WTC11 (cell line): ENCODE measurements at regions not wholly inside any gene's neighbourhood (a gene's known extent, or its start where the extent isn't known, plus 50 kb on each side); places are given as distances from the start of the nearest gene placed in this dataset.

Experiments used
- ATAC-seq: fragments of 200-7000 bp; cut with Tn5 transposase; 2 replicates; pipeline ENCODE4 v1.10.0; 2021; ENCODE audit warnings: mild to moderate bottlenecking, moderate library complexity
- CTCF ChIA-PET: fragments of 300-600 bp; sonication (Branson Sonifier 250); formaldehyde crosslinking; loops from one replicate; lab custom pipeline; 2021; ENCODE audit warnings: antibody characterized with exemption; lab: Charles Lee
- POLR2A ChIA-PET: fragments of 350-600 bp; sonication (Branson Sonifier 250); formaldehyde crosslinking; loops from one replicate; lab custom pipeline; 2021; ENCODE audit warnings: antibody characterized with exemption; lab: Charles Lee
- DNase-seq: peaks from one replicate; pipeline ENCODE4 v3.0.0; 2021; ENCODE audit warnings: low spot score
- H3K27ac Mint-ChIP-seq: 2 replicates; pipeline ENCODE4 v1.8.0; 2021; ENCODE audit warnings: mixed read lengths
- H3K27me3 Mint-ChIP-seq: 2 replicates; pipeline ENCODE4 v1.8.0; 2021; ENCODE audit warnings: low read depth, mild to moderate bottlenecking, moderate library complexity, mixed read lengths
- H3K36me3 Mint-ChIP-seq: 2 replicates; pipeline ENCODE4 v1.8.0; 2021; ENCODE audit warnings: mixed read lengths
- H3K4me1 Mint-ChIP-seq: 2 replicates; pipeline ENCODE4 v1.8.0; 2022; ENCODE audit warnings: mixed read lengths
- H3K4me3 Mint-ChIP-seq: 2 replicates; pipeline ENCODE4 v1.8.0; 2021; ENCODE audit warnings: mild to moderate bottlenecking, moderate library complexity, mixed read lengths
- H3K9me3 Mint-ChIP-seq: 2 replicates; pipeline ENCODE4 v1.8.0; 2021; ENCODE audit warnings: mixed read lengths
- CDX4 ChIP-seq: fragments of 250-450 bp; sonication (Bioruptor Pico); IDR thresholded peaks from 2 replicates; pipeline ENCODE4 v1.9.0; 2021; ENCODE audit warnings: moderate library complexity, mild to moderate bottlenecking, inconsistent platforms, borderline replicate concordance
- CREM ChIP-seq: sonication (generic); formaldehyde crosslinking; IDR thresholded peaks from 2 replicates; pipeline ENCODE4 v1.8.1; 2022; ENCODE audit warnings: mild to moderate bottlenecking, missing genetic modification reagents, moderate library complexity
- ERG ChIP-seq: fragments of 250-450 bp; sonication (Bioruptor Pico); IDR thresholded peaks from 2 replicates; pipeline ENCODE4 v1.8.0; 2021; ENCODE audit warnings: mild to moderate bottlenecking
- FOXJ3 ChIP-seq: sonication (generic); formaldehyde crosslinking; IDR thresholded peaks from 2 replicates; pipeline ENCODE4 v1.9.0; 2021; ENCODE audit warnings: missing genetic modification reagents, mild to moderate bottlenecking, borderline replicate concordance
- GABPB1 ChIP-seq: sonication (generic); formaldehyde crosslinking; IDR thresholded peaks from 2 replicates; pipeline ENCODE4 v1.8.1; 2023; ENCODE audit warnings: mild to moderate bottlenecking, missing genetic modification reagents
- GRHL2 ChIP-seq: fragments of 250-450 bp; sonication (Bioruptor Pico); IDR thresholded peaks from 2 replicates; pipeline ENCODE4 v1.8.0; 2022; ENCODE audit warnings: mild to moderate bottlenecking, moderate library complexity; ENCODE audit not compliant: insufficient replicate concordance, severe bottlenecking
- GTF2I ChIP-seq: fragments of 250-450 bp; sonication (Bioruptor Pico); conservative IDR thresholded peaks from 2 replicates; pipeline ENCODE4 v1.4.0; 2021; ENCODE audit warnings: mild to moderate bottlenecking
- HMGA2 ChIP-seq: fragments of 250-450 bp; sonication (Bioruptor Pico); IDR thresholded peaks from 2 replicates; pipeline ENCODE4 v1.4.0; 2021; ENCODE audit warnings: mild to moderate bottlenecking, moderate library complexity
- HMGXB4 ChIP-seq: sonication (generic); formaldehyde crosslinking; IDR thresholded peaks from 2 replicates; pipeline ENCODE4 v1.8.1; 2023; ENCODE audit warnings: mild to moderate bottlenecking, moderate library complexity, missing genetic modification reagents
- IRF2 ChIP-seq: sonication (generic); formaldehyde crosslinking; IDR thresholded peaks from 2 replicates; pipeline ENCODE4 v1.8.0; 2022; ENCODE audit warnings: low read depth, missing genetic modification reagents, borderline replicate concordance
- KAT7 ChIP-seq: sonication (generic); formaldehyde crosslinking; IDR thresholded peaks from 2 replicates; pipeline ENCODE4 v1.8.1; 2023; ENCODE audit warnings: missing genetic modification reagents, mild to moderate bottlenecking, borderline replicate concordance
- MLX ChIP-seq: sonication (generic); formaldehyde crosslinking; IDR thresholded peaks from 2 replicates; pipeline ENCODE4 v1.8.1; 2023; ENCODE audit warnings: mild to moderate bottlenecking, missing genetic modification reagents, moderate library complexity
- PREB ChIP-seq: sonication (generic); formaldehyde crosslinking; IDR thresholded peaks from 2 replicates; pipeline ENCODE4 v1.8.1; 2022; ENCODE audit warnings: mild to moderate bottlenecking, missing genetic modification reagents, moderate library complexity, borderline replicate concordance
- RELA ChIP-seq: sonication (generic); formaldehyde crosslinking; IDR thresholded peaks from 2 replicates; pipeline ENCODE4 v1.8.1; 2022; ENCODE audit warnings: missing genetic modification reagents, mild to moderate bottlenecking, borderline replicate concordance
- RORB ChIP-seq: fragments of 250-450 bp; sonication (Bioruptor Pico); IDR thresholded peaks from 2 replicates; pipeline ENCODE4 v1.9.0; 2021; ENCODE audit warnings: mild to moderate bottlenecking
- STAT6 ChIP-seq: sonication (generic); formaldehyde crosslinking; conservative IDR thresholded peaks from 2 replicates; pipeline ENCODE4 v1.8.1; 2023; ENCODE audit warnings: mild to moderate bottlenecking, low read depth, missing genetic modification reagents, moderate library complexity
- USF1 ChIP-seq: sonication (generic); formaldehyde crosslinking; IDR thresholded peaks from 2 replicates; pipeline ENCODE4 v1.8.0; 2022; ENCODE audit warnings: mild to moderate bottlenecking, missing genetic modification reagents
- ZBTB21 ChIP-seq: sonication (generic); formaldehyde crosslinking; IDR thresholded peaks from 2 replicates; pipeline ENCODE4 v1.8.1; 2023; ENCODE audit warnings: mild to moderate bottlenecking, missing genetic modification reagents, borderline replicate concordance
- ZMAT4 ChIP-seq: fragments of 250-450 bp; sonication (Bioruptor Pico); IDR thresholded peaks from 2 replicates; pipeline ENCODE4 v1.9.0; 2021; ENCODE audit warnings: mild to moderate bottlenecking
- ZNF219 ChIP-seq: sonication (generic); formaldehyde crosslinking; IDR thresholded peaks from 2 replicates; pipeline ENCODE4 v1.8.0; 2023; ENCODE audit warnings: missing genetic modification reagents, mild to moderate bottlenecking, borderline replicate concordance
- ZNF425 ChIP-seq: fragments of 250-450 bp; sonication (Bioruptor Pico); conservative IDR thresholded peaks from 2 replicates; pipeline ENCODE4 v1.9.0; 2021; ENCODE audit warnings: mild to moderate bottlenecking
- ZSCAN18 ChIP-seq: fragments of 250-450 bp; sonication (Bioruptor Pico); IDR thresholded peaks from 2 replicates; pipeline ENCODE4 v2.1.2; 2022; ENCODE audit warnings: mild to moderate bottlenecking, moderate library complexity

GRCh38 chr4:187562345-187562744 is 433.2 kb upstream of the ZFP42 start:
- ATAC-seq (no peak), DNase-seq (no peak)
- no peak overlapping the region for H3K4me3 Mint-ChIP-seq
- no peak for TF ChIP-seq ZNF425 (CRISPR knock-in tag)
- no peak for TF ChIP-seq RELA (CRISPR knock-in tag)
- no peak for TF ChIP-seq CDX4 (CRISPR knock-in tag)
- no peak for TF ChIP-seq ZBTB21 (CRISPR knock-in tag)
- TF ChIP-seq MLX: no peak
- no peak for TF ChIP-seq KAT7 (CRISPR knock-in tag)
- no peak for TF ChIP-seq ZSCAN18 (CRISPR knock-in tag)
- no peak for TF ChIP-seq RORB (CRISPR knock-in tag)
- no peak for TF ChIP-seq GTF2I (CRISPR knock-in tag)
- no peak for TF ChIP-seq IRF2
- TF ChIP-seq USF1: no peak
- TF ChIP-seq GABPB1: no peak
- TF ChIP-seq STAT6: no peak
- no peak for TF ChIP-seq ERG
- ChIA-PET POLR2A (no interaction called here), CTCF (no interaction called here)
- peaks cover 31% of the 10 kb centered on the region for H3K4me1 Mint-ChIP-seq
- no peaks in the 10 kb centered on the region for H3K36me3 Mint-ChIP-seq
- no peaks in the 10 kb centered on the region for H3K27me3 Mint-ChIP-seq
- peaks cover 11% of the 10 kb centered on the region; the same call in 1 of the 2 replicates for H3K9me3 Mint-ChIP-seq
- no peak overlapping the region for H3K27ac Mint-ChIP-seq

GRCh38 chr4:187565416-187565815 is 430.2 kb upstream of the ZFP42 start:
- Mint-ChIP-seq H3K27me3 (no peaks in the 10 kb centered on the region), H3K4me1 (peaks cover 7% of the 10 kb centered on the region), H3K36me3 (no peaks in the 10 kb centered on the region), H3K4me3 (no peak overlapping the region), H3K9me3 (peaks cover 11% of the 10 kb centered on the region; the same call in 1 of the 2 replicates), H3K27ac (no peak overlapping the region)
- ChIA-PET CTCF (no interaction called here), POLR2A (no interaction called here)
- ATAC-seq: peak; percentile 79
- DNase-seq: peak; percentile 16
- no peak for TF ChIP-seq CREM (CRISPR knock-in tag)
- TF ChIP-seq PREB (CRISPR knock-in tag): no peak
- TF ChIP-seq GRHL2 (CRISPR knock-in tag): no peak
- TF ChIP-seq HMGA2 (CRISPR knock-in tag): no peak
- TF ChIP-seq ZMAT4 (CRISPR knock-in tag): no peak
- TF ChIP-seq ZNF219 (CRISPR knock-in tag): no peak
- no peak for TF ChIP-seq CDX4 (CRISPR knock-in tag)
- TF ChIP-seq FOXJ3 (CRISPR knock-in tag): no peak
- no peak for TF ChIP-seq HMGXB4 (CRISPR knock-in tag)
